Activated CD4-positive, alpha-beta T cell treated with anti-CD3 and anti-CD28 coated beads for 4 hours (primary cell): ENCODE measurements at regions not wholly inside any gene's neighbourhood (a gene's known extent, or its start where the extent isn't known, plus 50 kb on each side); places are given as distances from the start of the nearest gene placed in this dataset.
"Not testable (repeated sequence)": the region's sequence is repeated elsewhere in the genome, so short reads cannot be mapped to it uniquely, and the experiment has no call there.

ENCODE experiments used
- DNase-seq, 2 donors: peaks; one replicate each; pipeline ENCODE4 v3.0.0-alpha.2; 2020

GRCh38 chr11:134944131-134944530, 532.1 kb upstream of the B3GAT1 start:
- no peak for DNase-seq

DNA sequence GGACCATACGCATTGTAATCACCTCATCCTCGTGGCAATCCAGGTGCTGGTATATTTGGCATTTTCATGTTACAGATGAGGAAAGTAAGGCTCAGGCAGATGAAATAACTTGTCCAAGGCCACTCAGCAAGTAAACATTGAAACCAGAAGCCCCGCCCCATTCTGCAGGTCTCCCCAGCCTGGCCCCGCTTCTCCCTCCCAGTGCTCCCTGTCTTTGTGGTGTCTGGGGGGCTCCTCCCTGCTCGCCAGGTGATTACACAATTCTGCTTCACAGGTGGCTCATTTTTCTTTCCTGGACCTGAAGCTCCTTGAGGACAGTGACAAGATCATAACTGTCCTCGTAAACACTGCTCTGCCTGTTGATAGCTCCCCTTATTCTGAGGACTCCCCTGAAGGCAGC, 531.5 kb upstream of the B3GAT1 start:
- no peak for DNase-seq

DNA sequence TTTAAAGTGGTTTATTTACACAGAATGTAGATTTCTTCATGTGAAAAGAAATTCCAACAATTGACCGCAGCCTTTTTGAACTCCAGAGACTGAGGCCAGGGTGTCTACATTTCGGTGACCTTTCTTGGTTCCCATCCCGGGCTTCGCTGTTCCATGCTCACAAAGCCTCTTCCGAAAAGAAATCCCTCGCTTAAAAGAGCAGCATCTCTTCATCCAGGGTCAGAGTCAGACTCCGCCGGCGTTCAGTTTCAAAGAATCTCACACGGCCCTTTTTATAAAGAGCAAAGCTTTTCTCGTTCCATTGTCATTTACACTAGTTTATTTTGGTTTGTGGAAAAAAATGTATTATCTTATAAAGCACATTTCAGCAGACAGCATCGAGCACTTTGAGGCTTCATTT, 530.6 kb upstream of the B3GAT1 start:
- DNase-seq = no peak

- not testable (repeated sequence) for DNase-seq
Observed at GRCh38 chr11:134941936-134942600, 530.0 kb upstream of the B3GAT1 start.

DNA sequence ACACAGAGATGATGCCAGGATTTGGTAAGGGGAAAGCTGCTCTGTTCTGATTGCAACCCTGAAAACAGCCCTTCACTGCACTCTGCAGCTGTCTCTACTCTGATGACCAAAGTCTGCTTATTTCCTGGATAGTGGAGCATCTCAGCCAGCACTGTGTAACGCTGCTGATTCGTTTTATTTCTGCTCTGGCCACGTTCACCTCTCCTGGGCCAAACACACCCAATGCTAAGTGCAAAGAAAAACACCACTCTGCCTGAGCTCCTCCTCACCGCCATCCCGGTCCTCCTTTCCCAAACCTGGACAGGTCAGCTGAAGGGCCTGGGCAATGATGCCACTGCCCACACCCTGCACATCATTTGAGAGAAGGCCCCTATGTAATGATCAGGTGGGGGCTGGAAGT, 529.3 kb upstream of the B3GAT1 start:
- no peak for DNase-seq

GRCh38 chr11:134940441-134941126, 528.5 kb upstream of the B3GAT1 start:
- DNase-seq = no peak

- DNase-seq = no peak
Observed at GRCh38 chr11:134939905-134940304, 527.9 kb upstream of the B3GAT1 start.

GRCh38 chr11:134939031-134939430, 527.0 kb upstream of the B3GAT1 start:
- DNase-seq = no peak

DNA sequence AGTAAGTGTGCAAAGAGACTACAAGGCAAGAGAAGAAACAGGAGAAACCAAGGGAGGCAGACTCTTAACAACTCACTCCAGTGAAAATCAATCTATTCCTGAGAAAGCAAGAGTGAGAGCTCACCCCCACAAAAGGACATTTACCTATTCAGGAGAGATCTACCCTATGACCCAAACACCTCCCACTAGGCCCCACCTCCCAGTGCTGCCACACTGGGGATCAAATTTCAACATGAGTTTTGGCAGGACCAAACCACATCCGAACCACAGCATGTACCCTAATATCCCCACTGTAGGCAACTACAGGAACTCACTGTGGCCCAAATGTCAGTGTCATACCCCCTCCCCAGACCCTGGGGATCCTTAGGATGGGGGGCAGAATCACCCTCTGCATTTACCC, 526.2 kb upstream of the B3GAT1 start:
- DNase-seq = no peak

DNA sequence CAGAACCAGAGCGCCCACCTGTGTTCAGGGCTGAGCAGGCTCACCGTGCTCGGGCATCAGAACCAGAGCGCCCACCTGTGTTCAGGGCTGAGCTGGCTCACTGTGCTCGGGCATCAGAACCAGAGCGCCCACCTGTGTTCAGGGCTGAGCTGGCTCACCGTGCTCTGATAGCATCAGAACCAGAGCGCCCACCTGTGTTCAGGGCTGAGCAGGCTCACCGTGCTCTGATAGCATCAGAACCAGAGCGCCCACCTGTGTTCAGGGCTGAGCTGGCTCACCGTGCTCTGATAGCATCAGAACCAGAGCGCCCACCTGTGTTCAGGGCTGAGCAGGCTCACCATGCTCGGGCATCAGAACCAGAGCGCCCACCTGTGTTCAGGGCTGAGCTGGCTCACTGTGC, 525.2 kb upstream of the B3GAT1 start:
- not testable (repeated sequence) for DNase-seq

GRCh38 chr11:134932761-134933160, 520.7 kb upstream of the B3GAT1 start:
- no peak for DNase-seq

DNA sequence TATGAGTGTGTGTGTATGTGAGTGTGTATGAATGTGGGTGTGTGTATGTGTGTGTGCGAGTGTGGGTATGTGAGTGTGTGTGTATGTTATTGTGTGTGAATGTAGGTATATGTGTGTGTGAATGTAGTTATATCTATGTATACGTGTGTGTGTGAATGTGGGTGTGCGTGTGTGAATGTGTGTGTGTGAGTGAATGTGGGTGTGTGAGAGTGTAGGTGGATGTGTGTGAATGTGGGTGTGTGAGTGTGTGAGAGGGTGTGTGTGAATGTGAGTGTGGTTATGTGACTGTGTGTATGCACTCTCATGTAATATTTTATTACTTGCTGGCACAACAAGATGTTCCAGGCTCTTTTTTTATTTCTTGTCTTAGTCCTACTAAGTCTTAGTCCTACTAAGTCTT, 513.4 kb upstream of the B3GAT1 start:
- no peak for DNase-seq

- no peak for DNase-seq
Observed at GRCh38 chr11:134923441-134923840, 511.4 kb upstream of the B3GAT1 start.

DNA sequence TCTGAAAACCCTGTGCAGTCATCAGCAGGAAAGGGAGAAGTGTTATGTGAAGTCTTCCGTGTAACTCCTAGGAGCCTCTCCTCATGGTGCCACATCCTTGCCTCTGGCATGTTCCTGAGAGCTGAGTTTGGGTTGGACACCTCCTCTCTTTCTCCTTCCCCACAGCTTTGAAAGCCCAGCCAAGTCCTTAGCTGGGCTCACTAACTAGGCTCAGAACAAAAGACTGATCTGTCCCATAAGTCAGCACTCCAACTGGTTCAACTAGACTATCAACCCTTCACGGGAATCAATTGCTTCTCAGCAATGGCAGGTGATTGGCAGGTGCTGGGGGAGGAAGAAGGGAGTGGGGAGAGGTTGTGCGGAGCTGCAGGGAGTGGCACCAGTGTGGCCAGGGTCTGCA, 509.9 kb upstream of the B3GAT1 start:
- DNase-seq = no peak

DNA sequence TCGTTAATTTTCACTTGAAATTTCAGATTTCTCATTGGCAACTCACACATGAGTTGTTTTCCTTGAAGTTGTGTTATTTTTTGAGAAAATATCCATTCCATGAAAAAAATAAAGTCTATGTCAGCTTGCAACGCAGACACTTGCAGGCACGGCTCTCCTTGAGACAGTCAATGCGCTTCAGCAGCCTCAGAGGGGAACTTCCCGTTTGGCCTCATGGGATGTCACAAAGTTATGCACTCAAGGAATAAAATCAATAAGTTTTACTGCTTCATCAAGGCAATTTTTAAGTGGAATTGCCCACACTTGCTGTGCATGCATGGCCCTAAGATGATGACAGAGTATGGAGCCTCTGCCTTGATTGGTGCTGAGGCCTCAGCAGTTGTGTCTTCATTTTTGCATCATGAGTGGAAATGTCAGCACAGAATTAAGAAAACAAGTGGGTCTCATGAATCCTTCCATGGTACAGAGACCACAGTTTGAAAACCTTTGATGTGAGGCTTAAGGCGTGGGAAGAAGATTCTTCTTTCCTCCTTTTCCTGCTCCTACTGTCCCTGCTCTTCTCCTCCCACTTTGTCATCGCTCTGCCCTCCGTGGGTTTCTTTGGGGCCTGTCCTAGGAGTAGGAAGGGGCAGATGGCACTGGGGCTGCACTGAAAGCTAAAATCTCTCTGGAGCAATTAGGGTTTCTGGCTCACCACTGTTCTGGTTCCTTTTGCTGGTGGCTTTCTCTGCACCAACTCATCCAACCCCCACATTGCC, 509.0 kb upstream of the B3GAT1 start:
- DNase-seq = no peak

- DNase-seq = no peak
Observed at GRCh38 chr11:134916421-134917213, 504.6 kb upstream of the B3GAT1 start.

GRCh38 chr11:134915881-134916280, 503.8 kb upstream of the B3GAT1 start:
- no peak for DNase-seq

GRCh38 chr11:134915212-134915611, 503.2 kb upstream of the B3GAT1 start:
- no peak for DNase-seq

DNA sequence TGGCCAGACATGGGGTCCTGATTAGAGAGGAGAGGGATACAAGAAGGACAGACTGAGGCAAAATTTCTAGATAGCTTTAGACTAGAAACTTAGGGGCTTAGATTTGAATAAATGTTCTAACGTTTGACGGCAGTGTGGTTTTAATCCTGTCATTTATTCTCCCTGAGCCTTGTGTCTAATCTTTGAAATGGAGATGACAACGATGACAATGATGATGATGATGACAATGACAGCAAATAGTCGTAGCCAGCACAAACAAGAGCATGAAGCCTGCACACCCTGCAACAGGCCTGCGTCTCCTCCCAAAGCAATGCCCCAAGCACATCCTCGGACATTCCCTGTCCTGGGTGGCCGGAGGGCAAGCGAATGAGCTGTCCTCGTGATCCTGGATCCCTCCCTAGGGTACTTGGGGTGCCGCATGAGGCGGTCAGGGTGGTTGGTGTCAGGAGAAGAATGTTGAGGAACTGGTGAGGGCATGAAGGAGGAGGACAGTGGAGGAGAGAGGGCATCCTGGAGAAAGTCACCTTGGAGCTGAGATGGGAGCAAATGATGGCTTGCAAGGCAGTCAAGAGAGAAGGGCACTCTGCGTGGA, 502.1 kb upstream of the B3GAT1 start:
- DNase-seq = no peak

DNA sequence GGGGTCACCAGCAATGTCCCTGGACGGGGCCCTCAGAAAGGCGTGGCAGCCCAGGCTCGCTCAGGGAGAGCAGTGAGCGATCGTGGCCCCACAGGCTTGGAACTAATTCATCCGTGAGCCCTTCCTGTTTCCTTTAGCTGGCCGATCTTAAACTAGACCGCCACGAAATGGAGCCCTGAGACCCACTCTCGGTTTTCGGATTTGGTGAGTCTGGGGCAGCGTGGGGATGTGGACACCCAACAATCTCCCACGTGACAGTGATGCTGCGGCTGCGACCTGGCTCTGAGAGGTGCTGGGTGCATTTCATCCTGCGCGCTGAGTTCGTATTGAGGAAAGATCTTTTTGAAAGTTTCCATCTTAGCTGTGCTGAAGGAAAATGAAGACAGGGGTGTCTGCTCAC, 501.3 kb upstream of the B3GAT1 start:
- no peak for DNase-seq

DNA sequence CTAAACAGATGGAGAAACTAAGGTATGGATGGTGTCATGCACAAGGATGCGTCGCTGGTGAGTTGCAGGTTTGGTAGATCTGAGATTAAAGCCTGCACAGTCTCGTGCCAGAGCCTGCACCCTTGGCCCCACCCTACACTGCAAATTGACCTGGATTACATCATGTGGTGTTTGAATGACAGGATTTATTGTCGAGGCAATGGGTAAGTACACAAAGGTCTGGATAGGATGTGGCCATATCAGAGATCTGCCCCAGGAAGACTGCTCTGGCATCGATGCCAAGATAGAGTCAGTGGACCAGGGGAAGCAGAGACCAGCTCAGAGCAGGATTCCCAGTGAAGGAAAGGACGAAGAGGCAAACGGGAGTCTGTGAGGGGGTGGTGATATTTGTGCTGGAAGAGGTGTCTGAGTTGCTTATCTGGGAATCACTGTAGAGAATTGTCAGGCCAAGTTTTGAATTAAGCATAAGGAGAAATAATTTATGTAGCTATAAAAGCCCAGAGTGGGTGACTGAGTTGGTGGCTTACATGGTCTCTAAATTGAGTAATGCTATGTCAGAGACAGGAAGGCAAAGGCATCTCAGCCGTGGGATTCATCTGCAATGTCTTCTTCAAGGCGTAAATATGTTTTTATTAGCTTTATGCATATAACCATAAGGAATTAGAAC, 499.6 kb upstream of the B3GAT1 start:
- no peak for DNase-seq

DNA sequence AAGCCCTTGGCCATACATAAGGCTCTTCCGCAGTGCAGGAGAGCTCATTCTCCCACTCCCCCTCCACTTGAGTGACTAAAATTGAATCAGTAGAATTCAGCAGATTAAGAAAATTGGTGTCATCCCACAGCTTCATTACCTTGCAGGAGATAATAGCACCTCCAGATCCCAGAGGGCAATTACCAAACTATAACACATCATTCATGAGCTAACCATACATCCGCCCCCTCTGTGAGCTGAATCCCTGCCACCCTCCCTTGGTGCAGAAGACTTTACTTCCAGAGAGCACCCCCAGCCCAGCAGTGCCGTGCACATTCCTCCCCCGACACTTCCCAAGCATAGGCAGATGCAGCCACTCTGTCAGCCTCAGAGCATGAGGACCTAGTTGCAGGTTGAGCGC, 496.5 kb upstream of the B3GAT1 start:
- no peak for DNase-seq
